WTC11 (cell line): ENCODE measurements at regions not wholly inside any gene's neighbourhood (a gene's known extent, or its start where the extent isn't known, plus 50 kb on each side); places are given as distances from the start of the nearest gene placed in this dataset.

Experiments
- CREB1 ChIP-seq: sonication (generic); formaldehyde crosslinking; IDR thresholded peaks from 2 replicates; pipeline ENCODE4 v1.8.0; 2023; ENCODE audit warnings: mild to moderate bottlenecking, missing genetic modification reagents
- FOXP1 ChIP-seq: sonication (generic); formaldehyde crosslinking; IDR thresholded peaks from 2 replicates; pipeline ENCODE4 v1.8.0; 2022; ENCODE audit warnings: missing genetic modification reagents, mild to moderate bottlenecking, moderate library complexity, borderline replicate concordance
- GABPB1 ChIP-seq: sonication (generic); formaldehyde crosslinking; IDR thresholded peaks from 2 replicates; pipeline ENCODE4 v1.8.1; 2023; ENCODE audit warnings: mild to moderate bottlenecking, missing genetic modification reagents
- JUN ChIP-seq: sonication (generic); formaldehyde crosslinking; IDR thresholded peaks from 2 replicates; pipeline ENCODE4 v1.8.0; 2023; ENCODE audit warnings: mild to moderate bottlenecking, missing genetic modification reagents
- NR2C2 ChIP-seq: sonication (generic); formaldehyde crosslinking; IDR thresholded peaks from 2 replicates; pipeline ENCODE4 v1.8.0; 2022; ENCODE audit warnings: mild to moderate bottlenecking, missing genetic modification reagents
- SP1 ChIP-seq: sonication (generic); formaldehyde crosslinking; conservative IDR thresholded peaks from 2 replicates; pipeline ENCODE4 v1.8.1; 2022; ENCODE audit warnings: missing genetic modification reagents
- TEAD4 ChIP-seq: sonication (generic); formaldehyde crosslinking; IDR thresholded peaks from 2 replicates; pipeline ENCODE4 v1.8.0; 2022; ENCODE audit warnings: mild to moderate bottlenecking, missing genetic modification reagents
- ZNF416 ChIP-seq: fragments of 250-450 bp; sonication (Bioruptor Pico); IDR thresholded peaks from 2 replicates; pipeline ENCODE4 v1.9.0; 2021; ENCODE audit warnings: mild to moderate bottlenecking, inconsistent platforms
- ZNF423 ChIP-seq: fragments of 250-450 bp; sonication (Bioruptor Pico); IDR thresholded peaks from 2 replicates; pipeline ENCODE4 v2.1.2; 2022; ENCODE audit warnings: mild to moderate bottlenecking, moderate library complexity
- TF ChIP-seq, protein P1 (sequence below): sonication (generic); formaldehyde crosslinking; IDR thresholded peaks from 2 replicates; pipeline ENCODE4 v1.8.1; 2023; ENCODE audit warnings: mild to moderate bottlenecking, missing genetic modification reagents
- TF ChIP-seq, protein P2 (sequence below): fragments of 200-600 bp; IDR thresholded peaks from 2 replicates; pipeline ENCODE4 v1.8.0; 2022; ENCODE audit warnings: antibody characterized with exemption
- TF ChIP-seq, protein P3 (sequence below): sonication (generic); formaldehyde crosslinking; IDR thresholded peaks from 2 replicates; pipeline ENCODE4 v1.8.1; 2023; ENCODE audit warnings: mild to moderate bottlenecking, missing genetic modification reagents, moderate library complexity
- TF ChIP-seq, protein P4 (sequence below): sonication (generic); formaldehyde crosslinking; conservative IDR thresholded peaks from 2 replicates; pipeline ENCODE4 v1.8.1; 2022; ENCODE audit warnings: mild to moderate bottlenecking, missing genetic modification reagents
- TF ChIP-seq, protein P5 (sequence below): sonication (generic); formaldehyde crosslinking; IDR thresholded peaks from 2 replicates; pipeline ENCODE4 v1.8.0; 2022; ENCODE audit warnings: missing genetic modification reagents

DNA sequence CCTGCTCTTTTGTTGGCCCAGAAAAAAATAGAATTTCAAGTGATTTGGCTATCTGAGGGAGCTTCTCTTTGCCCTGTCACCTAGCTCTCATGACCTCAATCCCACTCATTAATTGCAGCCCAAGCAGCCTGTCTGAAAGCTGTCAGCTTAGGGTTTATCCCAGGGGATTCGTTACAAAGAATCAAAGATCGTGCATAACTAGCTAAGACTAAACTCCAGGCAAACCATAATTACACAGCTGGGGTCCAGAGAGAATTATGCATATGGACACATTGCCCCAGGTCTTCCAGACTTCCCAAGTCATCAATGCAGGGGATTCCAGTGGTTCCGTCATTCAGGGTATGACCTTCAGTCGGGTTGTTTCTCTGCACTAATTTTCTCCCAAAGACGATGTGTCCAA, 91.6 kb upstream of the CBLB start:
- TF ChIP-seq, protein P1, sequence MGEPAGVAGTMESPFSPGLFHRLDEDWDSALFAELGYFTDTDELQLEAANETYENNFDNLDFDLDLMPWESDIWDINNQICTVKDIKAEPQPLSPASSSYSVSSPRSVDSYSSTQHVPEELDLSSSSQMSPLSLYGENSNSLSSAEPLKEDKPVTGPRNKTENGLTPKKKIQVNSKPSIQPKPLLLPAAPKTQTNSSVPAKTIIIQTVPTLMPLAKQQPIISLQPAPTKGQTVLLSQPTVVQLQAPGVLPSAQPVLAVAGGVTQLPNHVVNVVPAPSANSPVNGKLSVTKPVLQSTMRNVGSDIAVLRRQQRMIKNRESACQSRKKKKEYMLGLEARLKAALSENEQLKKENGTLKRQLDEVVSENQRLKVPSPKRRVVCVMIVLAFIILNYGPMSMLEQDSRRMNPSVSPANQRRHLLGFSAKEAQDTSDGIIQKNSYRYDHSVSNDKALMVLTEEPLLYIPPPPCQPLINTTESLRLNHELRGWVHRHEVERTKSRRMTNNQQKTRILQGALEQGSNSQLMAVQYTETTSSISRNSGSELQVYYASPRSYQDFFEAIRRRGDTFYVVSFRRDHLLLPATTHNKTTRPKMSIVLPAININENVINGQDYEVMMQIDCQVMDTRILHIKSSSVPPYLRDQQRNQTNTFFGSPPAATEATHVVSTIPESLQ (CRISPR knock-in tag) = no peak
- TF ChIP-seq, protein P2, sequence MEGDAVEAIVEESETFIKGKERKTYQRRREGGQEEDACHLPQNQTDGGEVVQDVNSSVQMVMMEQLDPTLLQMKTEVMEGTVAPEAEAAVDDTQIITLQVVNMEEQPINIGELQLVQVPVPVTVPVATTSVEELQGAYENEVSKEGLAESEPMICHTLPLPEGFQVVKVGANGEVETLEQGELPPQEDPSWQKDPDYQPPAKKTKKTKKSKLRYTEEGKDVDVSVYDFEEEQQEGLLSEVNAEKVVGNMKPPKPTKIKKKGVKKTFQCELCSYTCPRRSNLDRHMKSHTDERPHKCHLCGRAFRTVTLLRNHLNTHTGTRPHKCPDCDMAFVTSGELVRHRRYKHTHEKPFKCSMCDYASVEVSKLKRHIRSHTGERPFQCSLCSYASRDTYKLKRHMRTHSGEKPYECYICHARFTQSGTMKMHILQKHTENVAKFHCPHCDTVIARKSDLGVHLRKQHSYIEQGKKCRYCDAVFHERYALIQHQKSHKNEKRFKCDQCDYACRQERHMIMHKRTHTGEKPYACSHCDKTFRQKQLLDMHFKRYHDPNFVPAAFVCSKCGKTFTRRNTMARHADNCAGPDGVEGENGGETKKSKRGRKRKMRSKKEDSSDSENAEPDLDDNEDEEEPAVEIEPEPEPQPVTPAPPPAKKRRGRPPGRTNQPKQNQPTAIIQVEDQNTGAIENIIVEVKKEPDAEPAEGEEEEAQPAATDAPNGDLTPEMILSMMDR = no peak
- TF ChIP-seq, protein P3, sequence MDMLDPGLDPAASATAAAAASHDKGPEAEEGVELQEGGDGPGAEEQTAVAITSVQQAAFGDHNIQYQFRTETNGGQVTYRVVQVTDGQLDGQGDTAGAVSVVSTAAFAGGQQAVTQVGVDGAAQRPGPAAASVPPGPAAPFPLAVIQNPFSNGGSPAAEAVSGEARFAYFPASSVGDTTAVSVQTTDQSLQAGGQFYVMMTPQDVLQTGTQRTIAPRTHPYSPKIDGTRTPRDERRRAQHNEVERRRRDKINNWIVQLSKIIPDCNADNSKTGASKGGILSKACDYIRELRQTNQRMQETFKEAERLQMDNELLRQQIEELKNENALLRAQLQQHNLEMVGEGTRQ (CRISPR knock-in tag) = no peak
- TF ChIP-seq, protein P4, sequence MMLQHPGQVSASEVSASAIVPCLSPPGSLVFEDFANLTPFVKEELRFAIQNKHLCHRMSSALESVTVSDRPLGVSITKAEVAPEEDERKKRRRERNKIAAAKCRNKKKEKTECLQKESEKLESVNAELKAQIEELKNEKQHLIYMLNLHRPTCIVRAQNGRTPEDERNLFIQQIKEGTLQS (CRISPR knock-in tag) = no peak
- TF ChIP-seq, protein P5, sequence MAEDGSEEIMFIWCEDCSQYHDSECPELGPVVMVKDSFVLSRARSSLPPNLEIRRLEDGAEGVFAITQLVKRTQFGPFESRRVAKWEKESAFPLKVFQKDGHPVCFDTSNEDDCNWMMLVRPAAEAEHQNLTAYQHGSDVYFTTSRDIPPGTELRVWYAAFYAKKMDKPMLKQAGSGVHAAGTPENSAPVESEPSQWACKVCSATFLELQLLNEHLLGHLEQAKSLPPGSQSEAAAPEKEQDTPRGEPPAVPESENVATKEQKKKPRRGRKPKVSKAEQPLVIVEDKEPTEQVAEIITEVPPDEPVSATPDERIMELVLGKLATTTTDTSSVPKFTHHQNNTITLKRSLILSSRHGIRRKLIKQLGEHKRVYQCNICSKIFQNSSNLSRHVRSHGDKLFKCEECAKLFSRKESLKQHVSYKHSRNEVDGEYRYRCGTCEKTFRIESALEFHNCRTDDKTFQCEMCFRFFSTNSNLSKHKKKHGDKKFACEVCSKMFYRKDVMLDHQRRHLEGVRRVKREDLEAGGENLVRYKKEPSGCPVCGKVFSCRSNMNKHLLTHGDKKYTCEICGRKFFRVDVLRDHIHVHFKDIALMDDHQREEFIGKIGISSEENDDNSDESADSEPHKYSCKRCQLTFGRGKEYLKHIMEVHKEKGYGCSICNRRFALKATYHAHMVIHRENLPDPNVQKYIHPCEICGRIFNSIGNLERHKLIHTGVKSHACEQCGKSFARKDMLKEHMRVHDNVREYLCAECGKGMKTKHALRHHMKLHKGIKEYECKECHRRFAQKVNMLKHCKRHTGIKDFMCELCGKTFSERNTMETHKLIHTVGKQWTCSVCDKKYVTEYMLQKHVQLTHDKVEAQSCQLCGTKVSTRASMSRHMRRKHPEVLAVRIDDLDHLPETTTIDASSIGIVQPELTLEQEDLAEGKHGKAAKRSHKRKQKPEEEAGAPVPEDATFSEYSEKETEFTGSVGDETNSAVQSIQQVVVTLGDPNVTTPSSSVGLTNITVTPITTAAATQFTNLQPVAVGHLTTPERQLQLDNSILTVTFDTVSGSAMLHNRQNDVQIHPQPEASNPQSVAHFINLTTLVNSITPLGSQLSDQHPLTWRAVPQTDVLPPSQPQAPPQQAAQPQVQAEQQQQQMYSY (CRISPR knock-in tag) = no peak
- TF ChIP-seq NR2C2 (CRISPR knock-in tag) (no peak), GABPB1 (no peak), ZNF423 (CRISPR knock-in tag) (no peak), CREB1 (CRISPR knock-in tag) (no peak), SP1 (CRISPR knock-in tag) (no peak), JUN (CRISPR knock-in tag) (no peak), ZNF416 (CRISPR knock-in tag) (no peak), FOXP1 (no peak), TEAD4 (CRISPR knock-in tag) (no peak)
